ENCODE measurements at regions not wholly inside any gene's neighbourhood (a gene's known extent, or its start where the extent isn't known, plus 50 kb on each side); places are given as distances from the start of the nearest gene placed in this dataset.

GRCh38 chr5:8773046-8773615 is 772.7 kb downstream of the SEMA5A start:
- TF ChIP-seq, protein P1, sequence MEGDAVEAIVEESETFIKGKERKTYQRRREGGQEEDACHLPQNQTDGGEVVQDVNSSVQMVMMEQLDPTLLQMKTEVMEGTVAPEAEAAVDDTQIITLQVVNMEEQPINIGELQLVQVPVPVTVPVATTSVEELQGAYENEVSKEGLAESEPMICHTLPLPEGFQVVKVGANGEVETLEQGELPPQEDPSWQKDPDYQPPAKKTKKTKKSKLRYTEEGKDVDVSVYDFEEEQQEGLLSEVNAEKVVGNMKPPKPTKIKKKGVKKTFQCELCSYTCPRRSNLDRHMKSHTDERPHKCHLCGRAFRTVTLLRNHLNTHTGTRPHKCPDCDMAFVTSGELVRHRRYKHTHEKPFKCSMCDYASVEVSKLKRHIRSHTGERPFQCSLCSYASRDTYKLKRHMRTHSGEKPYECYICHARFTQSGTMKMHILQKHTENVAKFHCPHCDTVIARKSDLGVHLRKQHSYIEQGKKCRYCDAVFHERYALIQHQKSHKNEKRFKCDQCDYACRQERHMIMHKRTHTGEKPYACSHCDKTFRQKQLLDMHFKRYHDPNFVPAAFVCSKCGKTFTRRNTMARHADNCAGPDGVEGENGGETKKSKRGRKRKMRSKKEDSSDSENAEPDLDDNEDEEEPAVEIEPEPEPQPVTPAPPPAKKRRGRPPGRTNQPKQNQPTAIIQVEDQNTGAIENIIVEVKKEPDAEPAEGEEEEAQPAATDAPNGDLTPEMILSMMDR (conservative IDR thresholded peaks at IDR 0.05), result no peak
- no peak for TF ChIP-seq ZFX (IDR thresholded peaks at IDR 0.05)

All from C4-2B (cell line).